ENCODE measurements at regions not wholly inside any gene's neighbourhood (a gene's known extent, or its start where the extent isn't known, plus 50 kb on each side); places are given as distances from the start of the nearest gene placed in this dataset.
A peak's percentile ranks its signal among the peaks of the same experiment; 100 is the strongest.

- Histone ChIP-seq H3K27ac (no peak overlapping the region), H3K4me3 (no peak overlapping the region)
These were observed 119.4 kb downstream of the MRPS6 start for GRCh38 chr21:34192646-34193285.

DNA sequence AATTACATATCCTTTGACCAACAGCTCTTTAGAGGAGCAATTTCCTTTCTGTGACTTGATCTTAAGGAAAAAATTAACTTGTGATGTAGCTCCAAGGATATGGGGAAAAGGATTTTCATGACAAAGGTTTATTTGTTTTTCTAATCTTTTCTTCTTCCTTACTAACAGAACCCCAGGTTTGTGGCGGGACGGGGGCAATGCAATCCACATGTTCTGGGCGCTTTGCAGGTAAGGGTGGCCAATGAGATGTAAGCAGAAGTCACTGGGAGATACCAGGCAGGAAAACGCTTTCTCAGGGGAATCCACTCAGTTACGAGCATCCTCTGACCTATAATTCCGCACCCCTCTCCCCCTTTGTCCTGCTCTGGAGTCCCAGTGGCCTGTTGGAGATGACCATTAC lies 122.0 kb downstream of the MRPS6 start:
- Histone ChIP-seq H3K27ac (no peak overlapping the region), H3K4me3 (no peak overlapping the region)

DNA sequence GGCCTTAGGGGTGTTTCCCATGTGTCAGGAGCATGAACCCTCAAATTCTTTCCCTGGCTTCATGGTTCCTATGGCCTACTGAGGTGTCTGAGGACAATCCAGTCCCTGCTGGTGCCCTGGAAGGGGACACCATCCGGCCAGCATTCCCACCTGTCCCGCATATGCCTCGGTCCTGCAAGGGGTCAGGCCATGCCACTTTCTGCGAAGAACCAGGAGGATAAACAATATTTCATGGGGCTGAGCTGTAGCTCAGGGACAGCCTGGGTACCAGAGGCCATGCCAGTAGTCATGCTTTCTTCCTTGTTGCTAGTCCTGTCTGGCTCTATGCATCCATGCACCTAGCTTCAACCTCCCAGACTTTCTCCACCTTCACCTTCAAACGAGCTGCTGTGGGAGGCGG lies 123.6 kb downstream of the MRPS6 start:
- Histone ChIP-seq H3K4me3 (no peak overlapping the region), H3K27ac (no peak overlapping the region)

DNA sequence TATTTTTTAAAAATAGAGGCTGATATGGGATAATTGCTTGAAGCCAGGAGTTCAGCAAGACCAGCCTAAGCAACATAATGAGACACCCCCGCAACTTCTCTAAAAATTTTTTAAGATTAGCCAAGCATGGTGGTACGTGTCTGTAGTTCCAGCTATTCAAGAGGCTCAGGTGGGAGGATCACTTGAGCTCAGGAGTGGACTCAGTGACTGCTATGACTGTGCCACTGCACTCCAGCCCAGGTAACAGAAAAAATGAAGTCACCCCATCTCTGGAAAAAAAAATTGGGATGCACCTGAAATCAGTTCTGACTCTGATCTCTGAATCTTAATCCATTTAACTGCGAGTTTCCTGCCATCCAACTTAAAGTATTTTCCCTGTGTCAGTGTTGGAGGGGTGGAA lies 124.2 kb downstream of the MRPS6 start:
- no peak overlapping the region for H3K27ac ChIP-seq
- H3K4me3 ChIP-seq, result no peak overlapping the region

DNA sequence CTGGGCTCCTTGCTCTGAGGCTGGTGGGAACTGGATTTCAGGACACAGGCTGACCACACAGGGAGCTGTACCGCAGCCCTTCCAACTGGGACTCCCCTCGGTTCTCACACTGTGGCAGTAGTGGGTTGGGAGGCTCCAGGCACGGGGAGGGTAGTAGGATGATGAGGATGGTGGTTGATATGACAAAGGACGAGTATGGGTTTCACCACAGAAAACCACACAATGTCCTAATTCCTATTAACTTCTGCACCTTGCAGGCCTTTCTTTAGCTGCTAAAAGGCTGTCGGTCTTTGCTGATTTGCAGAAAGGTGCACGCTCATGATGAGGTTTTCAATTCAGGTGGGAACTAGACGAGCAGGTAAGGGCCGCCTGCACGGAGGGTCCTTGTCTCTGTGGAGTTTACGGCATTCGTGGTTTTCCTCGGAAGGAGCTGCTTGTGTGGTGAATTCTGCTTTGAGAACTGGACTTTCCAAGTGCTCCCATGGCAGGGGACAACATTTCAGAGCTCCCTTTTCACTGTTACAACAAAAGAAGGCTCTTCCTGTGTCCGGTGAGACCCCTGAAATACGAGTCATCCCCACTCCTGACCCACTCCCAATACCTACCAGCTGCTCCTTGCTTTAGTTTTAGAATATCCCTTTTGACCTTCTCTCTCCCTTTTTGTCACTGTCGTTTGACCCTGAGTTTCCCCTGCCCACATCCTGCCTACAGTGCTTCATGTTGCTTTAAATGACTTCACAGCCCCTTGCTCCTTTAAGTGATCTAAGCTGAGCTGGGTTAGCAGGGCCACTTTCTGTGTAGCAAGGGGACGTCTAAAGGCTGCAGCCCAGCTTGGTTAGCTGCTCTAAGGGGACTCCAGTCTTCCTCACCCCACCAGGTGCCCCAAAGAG lies 125.1 kb downstream of the MRPS6 start:
- peak overlapping the region in 4 of 21 experiments; percentile 11 to 79 (median 52) for H3K27ac ChIP-seq
- no peak overlapping the region for H3K4me3 ChIP-seq

GRCh38 chr21:34199121-34199910 lies 125.9 kb downstream of the MRPS6 start:
- H3K4me3 ChIP-seq, result no peak overlapping the region
- peak overlapping the region in 4 of 21 experiments; percentile 11 to 79 (median 52) for H3K27ac ChIP-seq

DNA sequence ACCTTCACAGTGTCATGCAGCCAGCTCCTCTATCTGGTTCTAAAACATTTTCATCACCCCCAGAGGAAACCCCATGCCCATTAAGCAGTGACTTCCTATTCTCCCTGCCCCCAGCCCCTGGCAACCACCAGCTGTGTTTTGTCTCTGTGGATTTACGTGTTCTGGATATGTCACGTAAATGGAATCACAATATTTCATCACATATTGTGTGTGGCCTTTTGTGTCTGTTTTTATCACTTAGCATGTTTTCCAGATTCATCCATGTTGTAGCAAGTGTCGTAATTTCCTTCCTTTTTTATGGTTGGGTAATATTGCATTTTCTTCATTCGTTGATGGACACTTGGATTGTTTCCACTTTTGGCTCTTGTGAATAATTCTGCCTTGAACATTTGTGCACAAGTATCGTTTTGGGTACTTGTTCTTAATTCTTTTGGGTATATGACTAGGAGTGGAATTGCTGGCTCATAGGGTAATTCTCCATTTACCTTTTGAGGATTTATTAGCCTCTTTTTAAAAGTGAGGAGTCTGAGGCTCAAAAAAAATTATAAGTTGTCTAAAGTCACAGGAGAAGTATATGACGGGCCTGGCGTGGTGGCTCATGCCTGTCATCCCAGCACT lies 127.0 kb downstream of the MRPS6 start:
- Histone ChIP-seq H3K27ac (peak overlapping the region in 1 of 21 experiments; percentile 29), H3K4me3 (no peak overlapping the region)

- peak overlapping the region in 4 of 21 experiments; percentile 9 to 75 (median 42) for H3K27ac ChIP-seq
- no peak overlapping the region for H3K4me3 ChIP-seq
These were observed 127.6 kb downstream of the MRPS6 start for GRCh38 chr21:34201001-34201400.

GRCh38 chr21:34201481-34201858 lies 128.1 kb downstream of the MRPS6 start:
- H3K4me3 ChIP-seq, result peak overlapping the region; percentile 14 to 35 (median 27)
- H3K27ac ChIP-seq, result peak overlapping the region in 15 of 21 experiments; percentile 1 to 75 (median 41)

- peak overlapping the region in 8 of 21 experiments; percentile 4 to 75 (median 38) for H3K27ac ChIP-seq
- H3K4me3 ChIP-seq, result peak overlapping the region in 4 of 7 experiments; percentile 14 to 35 (median 25)
These were observed 129.4 kb downstream of the MRPS6 start for GRCh38 chr21:34202553-34203372.

GRCh38 chr21:34203851-34204420 lies 130.6 kb downstream of the MRPS6 start:
- Histone ChIP-seq H3K27ac (no peak overlapping the region), H3K4me3 (no peak overlapping the region)

DNA sequence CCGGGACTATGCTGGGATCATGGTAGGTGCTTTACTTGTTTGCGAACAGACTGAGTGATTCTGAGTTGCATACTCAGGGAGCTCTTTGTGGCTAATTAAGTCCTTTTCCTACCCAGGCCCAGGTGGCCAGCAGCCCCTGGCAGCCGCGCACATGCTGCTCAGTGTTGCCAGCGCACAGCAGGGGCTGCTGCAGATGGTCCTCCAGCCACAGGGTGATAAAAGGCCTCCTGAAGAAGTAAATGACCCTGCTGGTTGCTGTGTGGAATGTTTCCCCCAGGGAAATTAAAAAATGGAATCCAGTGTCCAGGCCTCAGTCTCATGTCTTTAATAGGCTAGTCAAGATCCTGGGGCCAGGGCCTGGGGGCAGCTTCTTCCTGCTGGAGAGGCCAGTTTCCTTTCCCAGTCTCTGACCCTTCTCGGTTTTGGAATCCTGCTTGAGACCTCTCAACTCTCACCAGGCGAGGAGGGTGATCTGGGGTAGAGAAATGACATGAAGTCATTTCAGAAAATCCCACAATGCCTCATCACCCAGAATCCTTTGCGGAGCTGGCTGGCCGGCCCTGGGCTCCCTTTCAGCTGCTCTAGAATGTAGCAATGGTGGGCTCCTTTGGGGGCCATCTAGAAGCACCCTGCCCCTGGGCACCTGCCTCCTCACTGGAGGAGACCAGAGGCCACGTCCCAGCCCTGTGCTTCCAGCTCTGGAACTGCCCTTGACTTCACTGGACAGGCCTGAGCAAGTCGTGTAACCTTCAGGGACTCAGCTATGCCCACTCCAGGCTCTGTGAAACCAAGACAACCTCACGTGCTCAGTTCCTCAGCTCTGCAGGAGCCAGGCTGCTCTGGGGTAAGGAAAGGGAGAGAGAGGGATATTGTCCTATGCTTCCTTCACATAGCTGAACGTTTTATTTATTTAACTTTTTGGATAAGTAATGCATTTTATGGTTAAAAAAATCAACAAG lies 131.4 kb downstream of the MRPS6 start:
- Histone ChIP-seq H3K27ac (peak overlapping the region in 1 of 21 experiments; percentile 10), H3K4me3 (no peak overlapping the region)

DNA sequence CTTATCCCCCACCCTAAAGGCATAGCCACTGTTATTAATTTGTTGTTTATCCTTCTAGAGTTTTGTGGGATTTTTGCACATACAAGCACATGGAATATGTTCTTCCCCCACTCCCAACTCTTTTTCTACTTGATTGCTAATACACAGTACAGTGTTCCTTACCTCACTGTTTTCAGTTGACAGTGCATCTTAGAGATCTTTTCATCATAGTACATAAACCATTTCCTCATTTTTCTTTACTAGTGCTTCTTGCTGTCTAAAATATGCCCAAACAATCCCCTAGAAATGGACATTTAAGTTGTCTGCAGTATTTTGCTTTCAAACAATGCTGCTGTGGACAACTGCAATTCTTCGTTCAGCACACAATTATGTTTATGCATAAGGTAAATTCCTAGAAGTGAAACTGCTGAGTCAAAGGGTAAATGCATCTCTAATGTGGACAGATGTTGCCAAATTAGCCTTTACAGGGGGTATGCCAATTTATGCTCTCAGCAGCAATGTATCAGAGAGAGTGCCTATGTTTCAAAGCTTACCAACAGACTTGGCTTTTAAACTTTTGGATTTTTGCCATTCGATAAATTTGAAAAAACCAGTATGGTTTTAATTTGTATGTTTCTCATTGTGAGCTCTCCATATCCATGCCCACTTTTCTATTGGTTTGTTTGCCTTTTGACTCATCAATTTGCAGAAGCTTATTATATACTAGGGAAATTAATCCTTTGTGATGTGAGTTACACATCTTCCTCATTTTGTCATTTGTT lies 132.6 kb downstream of the MRPS6 start:
- H3K4me3 ChIP-seq, result no peak overlapping the region
- H3K27ac ChIP-seq, result peak overlapping the region in 1 of 21 experiments; percentile 35

DNA sequence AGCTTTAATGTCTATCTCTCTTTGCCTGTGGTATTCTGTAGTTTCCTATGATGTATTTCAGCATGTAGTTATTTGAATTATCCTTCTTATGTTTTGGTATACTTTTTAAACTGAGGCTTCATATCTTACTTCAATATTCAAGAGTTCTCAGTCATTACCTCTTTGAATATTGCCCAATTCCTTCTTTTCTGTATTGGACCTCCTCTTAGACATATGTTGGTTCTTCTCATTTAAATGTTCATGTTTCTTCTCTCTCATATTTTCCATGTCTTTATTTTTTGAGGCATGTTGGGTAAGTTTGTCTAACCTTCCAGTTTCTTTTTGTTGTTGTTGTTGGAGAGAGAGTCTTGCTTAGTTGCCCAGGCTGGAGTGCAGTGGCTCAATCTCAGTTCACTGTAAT lies 140.6 kb downstream of the MRPS6 start:
- no peak overlapping the region for H3K27ac ChIP-seq
- H3K4me3 ChIP-seq, result no peak overlapping the region

DNA sequence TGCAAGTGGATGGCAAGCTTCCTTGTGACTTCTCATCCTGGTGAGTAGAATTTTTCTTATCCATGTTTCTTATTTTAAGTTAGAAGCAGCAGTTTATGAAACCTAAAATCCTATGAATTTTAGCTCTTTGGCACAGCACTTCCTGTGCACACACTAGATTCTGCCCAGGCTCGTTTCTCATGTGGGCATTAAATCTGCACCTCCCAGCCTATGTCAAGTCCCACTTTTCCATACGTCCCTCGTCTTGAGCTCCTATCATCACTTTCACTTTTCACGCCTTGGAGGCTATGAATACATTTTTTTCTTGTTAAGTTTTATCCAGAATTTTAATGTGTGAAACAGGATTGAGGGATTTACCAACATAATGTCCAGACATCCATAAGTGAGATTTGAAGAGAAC lies 142.1 kb downstream of the MRPS6 start:
- H3K27ac ChIP-seq, result no peak overlapping the region
- no peak overlapping the region for H3K4me3 ChIP-seq

DNA sequence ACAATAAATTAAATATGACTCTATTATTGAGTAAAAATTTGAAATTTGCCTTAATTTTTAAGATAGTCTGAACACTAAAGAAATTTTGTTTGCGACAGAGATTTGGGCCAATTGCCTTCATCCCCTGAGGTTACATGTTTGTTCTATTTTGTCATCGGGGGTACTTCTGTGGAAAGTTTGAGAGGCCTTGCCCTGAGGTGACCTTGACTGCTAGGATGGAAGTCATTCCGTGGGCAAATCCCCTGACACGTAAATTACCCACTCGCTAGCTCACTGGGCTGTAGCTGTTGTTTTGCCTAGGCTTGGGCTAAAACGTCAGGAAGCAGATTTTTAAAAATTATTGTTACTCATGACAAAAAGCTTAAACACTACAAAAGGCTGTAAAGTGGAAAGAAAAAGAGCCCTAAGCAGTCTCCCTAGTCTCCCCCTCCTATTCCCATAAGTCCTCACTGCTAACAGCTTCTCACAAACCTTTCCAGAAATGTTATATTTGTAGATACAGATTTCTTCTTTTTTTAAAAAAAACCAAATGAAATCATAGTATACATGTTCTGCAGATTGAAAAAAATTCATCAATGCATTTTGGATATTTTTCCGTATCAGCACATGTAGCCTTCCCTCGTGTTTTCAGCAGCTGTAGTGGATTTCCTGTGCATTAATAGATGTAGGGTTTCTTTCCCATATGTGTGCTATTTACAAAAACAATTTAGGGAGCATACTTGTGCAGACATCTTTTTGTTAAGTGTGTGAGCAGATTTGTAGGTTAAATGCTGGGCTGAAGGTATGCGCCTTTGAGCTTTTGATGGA lies 142.7 kb downstream of the MRPS6 start:
- H3K27ac ChIP-seq, result no peak overlapping the region
- no peak overlapping the region for H3K4me3 ChIP-seq

Data from skin epidermis (tissue), 12 donors.